HG02763 (cell line): ENCODE measurements at regions not wholly inside any gene's neighbourhood (a gene's known extent, or its start where the extent isn't known, plus 50 kb on each side); places are given as distances from the start of the nearest gene placed in this dataset.

Experiments used
- ATAC-seq: cut with Tn5 transposase; IDR thresholded peaks from one replicate; pipeline ENCODE4 v1.9.1; 2021; ENCODE audit warnings: mild to moderate bottlenecking, moderate library complexity; ENCODE audit not compliant: unreplicated experiment

DNA sequence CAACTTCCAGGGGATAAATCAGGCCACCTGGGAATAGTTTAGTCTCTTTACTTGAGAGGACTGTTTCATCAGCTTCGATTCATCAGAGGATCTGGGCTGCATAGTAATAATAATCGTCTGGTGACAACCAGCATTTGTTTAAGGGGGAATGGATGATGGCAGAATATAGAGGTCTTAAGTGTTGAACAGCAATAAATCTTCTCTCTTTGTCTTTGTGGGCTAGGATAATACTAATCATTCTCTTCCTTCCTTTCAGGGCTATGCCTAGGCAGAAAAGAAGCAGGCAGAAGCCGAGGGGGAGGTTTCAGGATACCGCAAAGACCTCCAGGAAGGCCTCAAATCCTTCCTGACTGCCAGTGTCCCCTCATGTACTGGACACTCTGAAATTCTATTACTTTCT, 150.4 kb upstream of the GAREM1 start:
- ATAC-seq: no peak

DNA sequence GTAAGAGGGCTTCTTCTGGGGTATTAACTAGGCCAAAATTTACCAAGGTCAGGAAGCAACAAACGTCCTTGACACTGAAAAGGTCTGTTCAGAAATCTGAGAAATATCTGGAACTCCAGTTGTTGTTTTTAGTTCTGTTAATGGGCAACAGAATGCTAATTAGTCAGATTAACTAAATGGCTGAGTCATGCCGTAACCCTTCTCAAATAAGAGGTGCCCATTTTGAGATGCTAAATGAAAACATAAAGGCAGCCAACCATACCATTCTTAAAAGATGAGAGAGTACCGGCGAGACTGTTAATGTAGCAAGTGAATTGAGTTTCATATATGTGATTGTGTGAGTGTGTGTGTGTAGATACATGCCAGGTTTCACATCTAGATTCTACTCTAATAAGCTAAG, 147.9 kb upstream of the GAREM1 start:
- ATAC-seq: no peak

DNA sequence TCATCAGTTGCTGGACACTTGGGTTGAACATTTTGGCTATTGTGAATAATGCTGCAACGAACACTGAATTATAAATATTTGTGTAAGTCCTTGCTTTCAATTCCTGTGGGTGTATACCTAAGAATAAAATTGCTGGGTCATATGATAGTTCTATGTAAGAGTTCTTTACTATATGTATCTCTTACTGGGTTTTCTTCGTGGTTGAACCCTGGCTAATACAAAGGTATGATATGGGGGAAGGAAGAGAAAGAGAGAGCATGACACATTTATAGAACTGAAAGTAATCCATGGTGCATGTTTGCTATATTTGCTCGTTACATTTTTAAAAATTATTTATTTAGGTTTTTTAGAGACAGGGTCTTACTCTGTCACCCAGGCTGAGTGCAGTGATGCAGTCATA, 143.1 kb upstream of the GAREM1 start:
- ATAC-seq: no peak

DNA sequence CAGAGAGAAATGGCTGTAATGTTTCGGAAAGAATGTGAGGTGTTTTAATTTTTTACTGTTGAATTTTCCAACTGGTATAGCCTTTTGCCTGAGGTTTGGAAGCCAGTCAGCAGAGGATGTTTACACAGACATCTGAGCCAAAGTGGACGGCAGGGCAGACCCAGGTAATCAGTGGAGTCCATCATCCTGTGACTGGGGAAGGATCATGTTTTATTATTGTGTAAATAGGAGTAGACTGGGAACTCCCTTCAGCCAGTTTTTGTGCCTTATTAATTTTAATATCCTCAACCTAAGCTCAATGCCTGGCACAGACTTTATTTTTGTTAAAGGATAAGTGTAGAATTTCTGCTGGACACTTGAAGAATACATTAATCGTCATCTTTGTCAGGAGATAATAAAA, 142.0 kb upstream of the GAREM1 start:
- no peak for ATAC-seq

DNA sequence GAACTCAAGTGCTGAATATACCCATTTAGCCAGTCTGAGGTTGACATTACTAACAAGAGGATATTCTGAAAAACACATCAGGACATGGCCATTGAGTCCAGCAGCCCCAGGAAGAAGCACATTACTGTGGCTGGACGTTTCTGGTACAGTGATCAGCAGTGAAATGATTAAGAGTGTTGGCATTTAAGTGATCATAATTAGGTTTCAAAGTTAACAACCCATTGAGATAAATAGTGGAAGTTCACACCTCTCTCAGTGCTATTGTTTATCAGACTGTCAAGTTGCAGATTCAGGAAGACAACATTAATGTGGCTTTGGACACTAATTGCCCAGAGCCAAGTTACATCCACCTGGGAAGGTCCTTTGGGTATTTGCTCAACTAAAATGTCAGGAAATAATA, 139.5 kb upstream of the GAREM1 start:
- no peak for ATAC-seq

DNA sequence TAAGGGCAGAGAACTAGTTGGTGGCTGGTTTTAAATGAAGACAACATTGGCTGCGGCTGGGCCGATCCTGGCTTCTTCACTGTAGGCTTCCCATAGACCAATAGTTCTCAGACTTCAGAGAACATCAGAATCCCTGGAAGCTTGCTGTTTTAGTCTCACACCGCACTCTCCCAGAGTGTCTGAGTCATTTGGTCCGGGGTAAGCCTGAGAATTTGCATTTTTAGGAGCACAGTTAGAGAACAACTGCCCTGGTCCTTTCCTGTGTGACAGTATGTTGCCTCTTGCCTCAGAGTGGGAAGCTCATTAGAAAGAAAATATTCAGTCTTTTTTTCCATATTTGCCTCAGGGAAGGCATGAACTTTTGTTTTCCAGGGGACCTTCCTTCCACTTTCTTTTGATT, 137.1 kb upstream of the GAREM1 start:
- no peak for ATAC-seq

DNA sequence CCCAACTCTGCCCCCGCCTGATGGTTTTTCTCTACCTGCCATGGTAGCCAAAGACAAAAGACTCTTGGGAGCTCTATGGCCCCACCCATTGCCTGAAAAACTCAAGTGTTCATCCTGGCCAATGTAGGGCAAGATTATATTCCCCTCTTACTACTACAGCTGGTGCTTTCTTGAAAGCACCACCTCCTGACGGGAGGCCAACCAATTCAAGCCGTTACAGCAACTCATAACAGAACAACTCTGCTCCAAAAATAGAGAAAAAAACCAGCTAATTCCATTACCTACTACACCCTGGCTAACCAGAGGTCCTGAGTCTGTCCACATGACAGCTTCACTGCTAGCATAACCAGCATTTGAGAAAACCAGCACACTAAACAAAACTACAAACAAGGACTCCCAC, 127.5 kb upstream of the GAREM1 start:
- no peak for ATAC-seq

DNA sequence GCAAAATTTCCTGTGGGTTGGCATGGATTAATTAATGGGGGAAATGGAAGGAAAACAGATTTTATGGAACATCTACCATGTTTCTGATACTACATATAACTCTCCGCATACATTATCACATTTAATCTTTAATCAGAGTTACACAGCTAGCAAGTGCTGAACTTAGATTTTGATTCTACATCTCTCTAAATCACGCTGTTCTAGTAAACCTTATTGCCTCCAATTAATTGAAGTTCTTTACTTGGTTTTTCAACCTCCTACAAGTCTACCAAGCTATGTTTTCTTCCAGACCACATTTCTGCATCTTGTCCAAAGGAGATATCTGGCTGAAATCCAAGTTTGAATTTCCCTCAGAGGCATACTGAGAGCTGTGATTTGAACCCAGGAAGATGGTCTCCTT, 125.8 kb upstream of the GAREM1 start:
- no peak for ATAC-seq

DNA sequence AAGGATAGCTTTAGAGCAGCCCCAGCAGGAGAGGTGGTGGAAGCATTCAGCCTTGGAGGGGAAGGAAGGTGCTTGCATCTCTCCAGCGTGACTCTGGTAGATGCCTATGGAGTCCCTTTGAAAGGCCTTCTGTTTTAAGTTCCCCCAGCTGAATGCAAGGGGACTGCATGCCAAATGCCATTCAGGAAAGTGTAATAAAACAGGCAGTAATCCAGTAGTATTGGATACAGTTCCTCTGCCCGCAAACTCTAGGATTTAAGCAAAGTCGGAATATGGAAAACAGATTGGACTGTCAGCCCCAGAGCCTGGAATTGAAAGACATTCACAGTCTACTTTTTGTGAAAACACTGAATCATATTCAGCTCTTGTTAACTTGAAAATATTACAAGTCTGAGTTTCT, 125.2 kb upstream of the GAREM1 start:
- no peak for ATAC-seq

DNA sequence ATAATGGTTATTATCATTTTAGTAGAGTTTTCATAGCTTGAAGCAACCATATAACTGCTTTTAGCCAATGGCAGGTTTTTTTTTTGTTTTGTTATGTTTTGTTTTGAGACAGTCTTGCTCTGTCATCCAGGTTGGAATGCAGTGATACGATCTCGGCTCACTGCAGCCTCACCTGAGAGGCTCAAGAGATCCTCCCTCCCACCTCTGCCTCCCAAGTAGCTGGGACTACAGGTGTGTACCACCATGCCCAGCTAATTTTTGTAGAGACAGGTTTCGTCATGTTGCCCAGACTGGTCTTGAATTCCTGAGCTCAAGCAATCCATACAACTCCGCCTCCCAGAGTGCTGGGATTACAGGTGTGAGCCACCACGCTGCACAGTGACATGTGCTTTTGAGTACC, 117.5 kb upstream of the GAREM1 start:
- no peak for ATAC-seq

DNA sequence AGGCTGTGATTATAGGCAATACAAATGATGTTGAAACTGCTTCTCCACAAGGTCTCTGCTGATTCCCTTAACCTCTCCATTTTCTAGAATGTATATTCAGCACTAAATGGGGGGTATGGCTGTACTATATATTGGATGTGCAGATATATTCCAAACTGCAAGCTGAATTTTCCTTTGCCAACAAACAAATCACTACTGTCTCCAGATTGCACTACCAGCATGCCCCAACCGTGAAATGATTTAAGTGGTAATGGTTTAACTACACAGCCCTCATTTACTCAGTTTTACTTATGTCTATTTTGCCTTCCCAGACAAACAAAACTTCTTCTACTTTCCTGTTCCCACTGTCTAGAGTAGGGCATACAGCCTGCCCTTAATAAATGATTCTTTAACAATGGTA, 112.7 kb upstream of the GAREM1 start:
- ATAC-seq: no peak

DNA sequence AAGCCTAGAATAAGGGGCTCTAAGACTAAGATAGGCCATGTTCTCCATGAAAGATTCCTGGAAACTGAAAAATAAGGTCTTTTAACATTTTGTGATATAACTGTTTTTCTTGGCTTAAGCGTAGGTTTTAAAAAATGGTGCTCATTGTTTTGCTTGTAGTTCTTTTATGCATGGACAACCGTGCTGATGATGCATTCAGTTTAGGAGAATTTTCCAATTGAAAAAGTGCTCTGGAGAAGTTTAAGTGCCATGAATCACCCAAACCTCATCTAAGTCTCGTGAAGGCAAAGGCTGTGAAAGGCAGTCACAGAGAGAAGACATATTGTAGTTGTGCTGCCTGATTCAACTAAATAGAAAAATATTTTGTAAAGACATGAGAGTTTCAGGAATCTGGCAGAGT, 111.8 kb upstream of the GAREM1 start:
- no peak for ATAC-seq

DNA sequence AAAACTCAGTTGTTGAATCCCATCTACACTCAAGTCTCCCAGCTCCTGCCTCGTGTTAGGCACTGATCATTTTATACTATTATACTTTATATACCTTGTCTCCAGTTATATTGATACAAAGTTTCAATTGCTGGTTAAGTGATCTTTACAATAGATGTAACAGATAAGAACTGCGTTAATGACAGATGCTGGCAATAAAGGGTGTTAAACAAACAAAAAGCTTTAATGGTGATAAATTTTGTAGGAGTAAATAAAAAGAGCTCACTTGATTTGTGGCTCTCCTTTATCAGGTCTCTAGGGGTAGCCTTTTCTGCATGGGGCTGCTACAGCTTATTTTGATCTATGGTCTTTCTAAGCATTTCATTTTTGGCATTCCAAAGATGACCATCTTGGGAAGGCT, 106.9 kb upstream of the GAREM1 start:
- ATAC-seq: no peak

DNA sequence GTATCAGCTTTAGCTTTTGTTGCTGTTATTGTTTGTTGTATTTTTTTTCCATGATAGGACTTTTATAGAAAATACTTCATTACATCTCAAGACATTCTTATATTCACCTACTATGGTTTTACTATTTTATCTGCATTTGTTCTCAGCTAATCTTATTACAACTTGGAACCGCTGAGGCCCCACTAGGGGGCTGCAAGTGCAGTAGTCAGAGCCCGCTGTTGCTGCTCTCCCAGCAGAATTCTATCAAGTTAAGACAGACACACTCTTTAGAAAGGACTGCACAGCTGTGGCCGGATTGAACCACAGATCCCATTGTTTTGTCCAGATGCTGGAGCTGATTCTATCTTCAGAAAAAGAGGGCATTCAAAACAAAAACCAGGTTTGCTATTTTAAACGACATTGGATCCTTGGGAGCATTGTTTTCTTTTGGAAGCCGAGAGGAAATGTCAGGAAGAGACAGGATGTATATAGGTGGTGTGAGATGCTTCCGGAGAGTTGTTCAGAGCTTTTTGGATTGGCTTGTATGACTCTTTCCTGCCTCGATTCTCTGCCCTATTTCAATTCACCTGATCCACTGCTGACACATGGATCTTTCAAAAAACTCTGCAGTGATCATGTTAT, 105.7 kb upstream of the GAREM1 start:
- no peak for ATAC-seq

DNA sequence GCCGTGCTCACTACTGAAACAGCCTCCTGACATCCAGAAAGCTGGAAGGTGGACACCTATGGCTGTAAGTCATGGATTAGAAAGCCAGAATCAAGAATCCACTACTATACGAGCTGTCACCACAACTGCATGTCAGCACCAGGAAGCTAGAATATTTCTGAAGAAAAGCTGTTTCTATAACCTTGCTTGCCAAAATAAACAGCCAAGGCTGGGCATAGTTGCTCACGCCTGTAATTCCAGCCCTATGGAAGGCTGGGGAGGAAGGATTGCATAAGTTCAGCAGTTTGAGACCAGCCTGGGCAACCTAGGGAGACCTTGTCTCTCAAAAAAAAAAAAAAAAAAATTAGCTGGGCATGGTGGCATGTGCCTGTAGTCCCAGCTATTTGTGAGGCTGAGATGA, 96.3 kb upstream of the GAREM1 start:
- ATAC-seq: no peak

DNA sequence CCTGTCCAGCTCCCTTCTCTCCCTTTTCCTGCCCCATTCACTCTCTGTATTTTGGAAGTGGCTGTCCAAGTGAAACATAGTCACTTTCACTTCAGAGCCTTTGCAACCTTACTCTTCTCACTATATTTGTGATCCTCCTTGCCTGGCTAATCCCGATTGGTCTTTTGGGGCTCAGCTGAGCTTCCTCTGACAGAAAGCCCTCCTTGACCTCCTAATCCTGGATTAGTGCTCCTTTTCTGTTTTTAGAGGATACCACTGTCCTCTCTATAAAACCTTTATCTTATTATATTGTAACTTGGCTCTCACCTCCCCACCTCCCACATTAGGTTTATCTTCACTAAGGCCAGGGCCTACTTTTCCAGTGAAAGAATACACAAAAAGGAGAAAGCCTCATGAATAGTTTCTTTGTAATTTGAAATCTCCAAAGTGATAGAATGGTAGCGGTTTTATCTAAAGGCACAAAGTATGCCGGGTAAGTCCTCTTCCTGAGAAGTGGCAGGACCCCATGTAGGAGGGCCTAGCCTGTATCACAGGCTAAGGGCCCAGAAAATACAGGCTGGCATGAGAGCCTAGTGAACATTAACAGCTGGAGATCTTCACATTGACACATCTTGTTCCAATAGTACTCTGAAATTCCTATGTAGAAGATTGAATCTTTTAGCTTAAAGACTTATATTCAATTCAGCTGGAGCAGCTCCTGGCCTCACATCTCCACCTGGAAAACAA, 83.1 kb upstream of the GAREM1 start:
- ATAC-seq: no peak

DNA sequence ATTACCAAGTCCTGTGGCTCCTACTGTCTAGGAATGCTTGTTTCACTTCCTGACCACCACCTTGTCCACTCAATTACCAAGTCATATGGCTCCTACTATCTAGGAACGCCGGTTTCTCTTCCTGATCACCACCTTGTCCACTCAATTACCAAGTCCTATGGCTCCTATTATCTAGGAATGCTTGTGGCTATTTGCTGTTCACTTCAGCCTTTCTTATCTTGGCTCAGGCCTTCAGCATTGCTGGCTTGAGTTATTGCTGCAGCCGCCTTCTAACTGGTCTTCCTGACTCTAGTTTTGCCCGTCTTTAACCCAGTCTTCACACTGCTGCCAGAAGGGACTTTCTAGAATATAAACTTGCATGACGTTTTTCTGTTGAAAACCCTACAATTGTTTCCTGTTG, 82.5 kb upstream of the GAREM1 start:
- no peak for ATAC-seq

DNA sequence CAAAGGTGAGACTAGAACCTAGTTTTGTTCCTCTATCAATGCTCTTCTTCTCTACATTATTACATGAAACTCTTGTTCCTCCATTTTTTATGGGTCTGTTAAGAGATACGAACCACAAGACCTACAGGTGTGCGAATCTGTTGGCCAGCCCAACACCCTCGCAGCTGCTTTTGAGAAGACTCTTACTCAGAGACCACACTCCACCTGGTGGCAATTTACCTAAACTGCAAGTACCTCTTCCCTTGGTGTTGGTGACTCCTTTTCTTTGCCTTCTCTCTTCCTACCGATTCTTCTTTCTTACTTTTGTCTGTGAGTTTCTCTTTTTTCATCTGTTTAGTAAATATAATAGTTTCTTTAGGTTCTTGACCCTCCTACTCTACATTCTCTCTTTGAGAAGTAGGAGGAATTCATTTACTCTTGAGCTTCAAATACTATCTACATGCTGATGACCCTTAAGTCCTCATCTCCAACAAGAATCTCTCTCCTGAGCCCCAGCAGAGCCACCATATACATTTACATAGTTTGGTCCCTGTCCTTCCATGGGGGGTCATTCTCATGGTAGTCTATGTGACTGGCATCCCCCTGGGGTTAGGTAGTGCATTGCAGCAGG, 81.8 kb upstream of the GAREM1 start:
- peak; percentile 76 for ATAC-seq

DNA sequence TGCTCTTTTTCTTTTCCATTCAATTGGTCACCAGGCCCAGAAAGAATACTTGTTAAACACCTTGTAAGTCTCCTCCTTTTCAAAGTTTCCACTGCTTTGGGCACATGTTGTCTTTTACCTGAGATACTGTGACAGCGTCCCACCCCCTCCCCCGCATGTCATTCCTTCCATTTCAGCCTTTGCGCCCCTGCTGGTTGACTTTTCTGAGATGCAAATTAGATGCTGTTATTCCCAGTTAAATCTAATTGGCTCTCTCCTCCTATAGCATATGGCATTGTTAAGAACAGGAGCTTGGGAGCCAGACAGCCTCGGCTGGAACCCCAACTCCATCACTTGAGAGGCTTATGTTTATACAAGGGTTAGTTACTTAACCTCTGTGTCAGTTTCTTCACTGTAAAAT, 80.3 kb upstream of the GAREM1 start:
- ATAC-seq: no peak

DNA sequence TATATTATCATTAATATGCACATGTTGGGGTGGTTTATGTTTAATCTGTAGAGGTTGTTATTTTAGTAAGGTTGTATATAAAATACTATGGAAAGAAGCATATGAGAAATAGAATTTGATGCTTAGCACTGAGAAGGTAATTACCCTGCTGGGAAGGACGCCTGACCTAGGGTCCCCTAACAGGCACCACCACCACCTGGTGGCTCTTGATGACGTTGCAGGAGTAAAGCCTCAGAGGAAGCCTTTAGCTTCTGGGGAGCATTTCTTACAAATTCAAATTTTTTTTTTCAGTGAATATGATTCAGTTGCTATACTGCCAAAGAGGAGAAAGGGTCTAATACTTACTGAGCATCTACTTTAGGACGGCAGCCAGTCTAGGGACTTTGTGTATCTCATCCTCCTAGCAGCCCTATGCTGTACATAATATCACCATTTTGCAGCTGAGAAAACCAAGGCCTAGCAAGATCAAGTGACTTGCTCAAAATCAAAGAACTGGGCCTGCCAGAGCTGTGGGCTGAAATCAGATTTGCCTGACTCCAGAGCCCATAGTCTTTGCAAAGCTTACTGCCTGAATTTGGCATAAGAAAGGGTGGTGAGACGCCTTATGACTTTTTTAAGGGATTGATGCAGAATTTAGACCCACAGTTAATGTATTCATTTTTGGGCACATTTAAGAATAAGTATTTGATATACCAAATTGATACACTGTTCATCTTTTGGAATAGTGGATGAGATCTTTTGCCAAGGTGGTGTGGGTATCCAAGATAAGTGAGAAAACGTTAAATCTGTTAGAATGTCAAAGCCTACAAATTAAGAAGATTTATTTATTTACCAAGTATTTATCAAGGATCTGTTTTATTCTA, 78.8 kb upstream of the GAREM1 start:
- ATAC-seq: peak; percentile 82

DNA sequence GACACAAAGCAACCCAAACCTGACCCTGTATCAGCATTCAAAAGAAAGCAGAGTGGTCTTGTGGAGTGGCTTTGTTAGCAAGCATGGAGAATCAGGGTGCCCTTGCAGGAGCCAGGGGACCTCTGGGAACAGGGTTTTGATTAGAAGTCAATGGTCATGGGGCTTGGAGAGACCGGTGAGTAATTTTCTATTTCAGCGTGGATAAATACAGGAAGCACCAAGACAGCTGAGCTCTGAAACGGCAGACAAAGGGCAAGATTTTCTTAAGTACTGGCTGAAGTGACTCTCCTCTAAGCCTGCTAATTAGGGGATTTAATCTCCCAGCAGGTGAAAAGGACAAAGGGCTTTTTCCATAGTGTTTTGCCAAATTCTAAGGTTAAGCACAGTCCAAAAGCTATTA, 78.0 kb upstream of the GAREM1 start:
- ATAC-seq: no peak

DNA sequence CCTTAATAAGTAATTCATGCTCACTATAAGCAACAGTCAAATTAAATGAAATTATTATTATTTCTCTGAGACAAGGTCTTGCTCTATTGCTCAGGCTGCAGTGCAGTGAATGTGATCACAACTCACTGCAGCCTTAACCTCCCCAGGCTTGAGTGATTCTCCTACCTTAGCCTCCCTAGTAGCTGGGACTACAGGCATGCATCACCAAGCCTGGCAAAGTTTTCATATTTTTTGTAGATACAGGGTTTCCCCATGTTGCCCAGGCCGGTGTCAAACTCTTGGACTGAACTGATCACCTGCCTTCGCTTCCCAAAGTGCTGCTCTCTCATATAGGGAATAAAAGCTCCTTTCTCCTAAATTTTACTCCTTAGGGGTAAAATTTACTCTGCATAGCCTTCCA, 74.9 kb upstream of the GAREM1 start:
- no peak for ATAC-seq
